ENCODE measurements at regions not wholly inside any gene's neighbourhood (a gene's known extent, or its start where the extent isn't known, plus 50 kb on each side); places are given as distances from the start of the nearest gene placed in this dataset.
"Not testable (repeated sequence)": the region's sequence is repeated elsewhere in the genome, so short reads cannot be mapped to it uniquely, and the experiment has no call there.

DNA sequence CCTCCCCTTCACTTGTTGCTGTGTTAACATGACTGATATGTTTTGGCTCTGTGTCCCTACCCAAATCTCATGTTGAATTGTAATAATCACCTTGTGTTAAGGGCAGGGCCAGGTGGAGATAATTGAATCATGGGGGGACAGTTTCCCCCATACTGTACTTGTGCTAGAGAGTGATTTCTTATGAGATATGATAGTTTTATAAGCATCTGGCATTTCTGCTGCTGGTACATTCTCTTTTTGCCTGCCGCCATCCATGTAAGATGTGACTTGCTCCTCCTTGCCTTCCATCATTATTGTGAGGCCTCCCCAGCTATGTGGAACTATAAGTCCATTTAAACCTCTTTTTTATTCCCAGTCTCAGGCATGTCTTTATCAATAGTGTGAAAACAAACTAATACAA, 185.0 kb downstream of the TBX18 start:
- no peak for DNase-seq

DNA sequence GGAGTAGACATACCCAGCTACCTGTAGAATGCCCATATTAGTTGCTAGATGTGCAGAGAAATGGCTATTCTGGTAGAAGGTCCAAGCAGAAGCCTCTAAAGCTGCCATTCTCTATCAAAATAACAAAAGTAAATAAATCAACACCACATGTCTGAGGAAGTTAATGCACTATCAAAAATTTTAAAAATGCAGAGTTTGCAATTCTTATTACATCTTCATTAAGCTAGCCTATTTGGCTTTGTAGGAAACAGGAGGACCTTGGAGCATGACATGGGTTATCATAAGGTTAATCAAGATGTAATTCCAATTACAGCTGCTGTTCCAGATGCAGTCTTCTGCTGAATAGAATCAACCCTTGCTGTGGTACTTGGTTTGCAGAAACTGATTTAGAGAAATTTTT, 188.4 kb downstream of the TBX18 start:
- DNase-seq = no peak

DNA sequence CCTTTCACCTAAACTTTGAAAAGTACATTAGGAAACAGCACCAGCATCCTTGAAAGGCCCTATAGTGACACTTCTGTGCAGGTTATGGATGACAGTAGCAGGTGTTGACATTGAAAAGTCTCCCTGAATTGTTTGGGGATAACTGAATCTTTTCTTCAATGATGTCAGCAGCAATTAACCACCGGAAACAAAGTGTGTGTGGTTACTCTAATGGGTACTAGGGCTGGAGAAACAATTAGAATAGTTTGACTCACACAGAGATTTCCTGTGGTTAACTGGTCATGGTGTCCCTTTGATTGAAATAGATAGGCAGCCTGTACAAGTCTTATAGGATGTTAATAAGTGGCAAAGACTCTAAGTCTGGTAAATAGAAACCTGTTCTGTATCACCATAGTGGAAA, 189.1 kb downstream of the TBX18 start:
- DNase-seq = no peak

DNA sequence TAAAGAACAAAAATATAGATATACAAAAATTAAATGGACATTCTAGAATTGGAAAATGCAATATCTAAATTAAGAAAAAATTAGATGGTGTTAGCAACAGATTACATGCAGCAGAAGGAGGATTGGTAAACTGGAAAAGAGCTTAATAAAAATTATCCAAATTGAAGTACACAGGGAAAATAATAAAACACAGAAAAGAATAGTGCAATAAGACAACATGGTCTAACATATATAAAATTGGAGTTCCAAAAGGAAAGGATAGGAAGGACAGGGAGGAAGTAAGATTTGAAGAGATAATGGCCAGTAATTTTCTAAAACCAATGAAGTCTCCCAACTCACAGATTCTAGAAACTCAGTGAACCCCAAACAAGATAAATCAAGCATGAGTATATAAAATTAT, 194.5 kb downstream of the TBX18 start:
- no peak for DNase-seq

DNA sequence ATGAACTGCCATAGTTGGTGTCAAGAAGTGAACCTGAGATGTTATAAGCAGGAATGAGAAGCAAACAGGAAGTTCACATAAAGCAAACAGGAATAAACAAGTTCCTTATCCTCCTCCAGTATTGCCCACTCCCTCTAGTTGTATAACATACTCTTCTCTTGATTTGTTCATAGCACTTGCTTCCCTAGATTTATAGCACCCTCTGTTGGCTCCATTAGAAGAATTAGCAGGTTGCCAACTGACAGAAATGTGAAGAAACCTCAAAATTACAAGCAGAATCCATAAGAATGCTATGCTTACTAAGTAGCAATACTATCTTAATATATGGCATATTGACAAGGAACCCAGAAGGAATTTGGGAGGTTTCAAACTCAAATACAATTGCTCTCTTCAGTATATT, 195.4 kb downstream of the TBX18 start:
- no peak for DNase-seq

DNA sequence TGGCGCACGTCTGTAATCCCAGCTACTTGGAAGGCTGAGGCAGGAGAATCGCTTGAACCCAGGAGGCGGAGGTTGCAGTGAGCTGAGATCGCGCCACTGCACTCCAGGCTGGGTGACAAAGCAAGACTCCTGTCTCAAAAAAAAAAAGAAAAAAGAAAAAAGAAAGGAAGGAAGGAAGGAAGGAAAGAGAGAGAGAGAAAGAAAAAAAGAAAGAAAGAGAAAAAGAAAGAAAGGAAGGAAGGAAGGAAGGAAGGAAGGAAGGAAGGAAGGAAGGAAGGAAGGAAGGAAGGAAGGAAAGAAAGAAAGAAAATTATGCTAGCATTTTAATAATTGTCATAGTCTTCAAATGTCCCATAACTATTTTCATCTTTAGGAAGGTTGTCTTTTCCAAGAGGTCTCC, 198.7 kb downstream of the TBX18 start:
- DNase-seq = not testable (repeated sequence)

DNA sequence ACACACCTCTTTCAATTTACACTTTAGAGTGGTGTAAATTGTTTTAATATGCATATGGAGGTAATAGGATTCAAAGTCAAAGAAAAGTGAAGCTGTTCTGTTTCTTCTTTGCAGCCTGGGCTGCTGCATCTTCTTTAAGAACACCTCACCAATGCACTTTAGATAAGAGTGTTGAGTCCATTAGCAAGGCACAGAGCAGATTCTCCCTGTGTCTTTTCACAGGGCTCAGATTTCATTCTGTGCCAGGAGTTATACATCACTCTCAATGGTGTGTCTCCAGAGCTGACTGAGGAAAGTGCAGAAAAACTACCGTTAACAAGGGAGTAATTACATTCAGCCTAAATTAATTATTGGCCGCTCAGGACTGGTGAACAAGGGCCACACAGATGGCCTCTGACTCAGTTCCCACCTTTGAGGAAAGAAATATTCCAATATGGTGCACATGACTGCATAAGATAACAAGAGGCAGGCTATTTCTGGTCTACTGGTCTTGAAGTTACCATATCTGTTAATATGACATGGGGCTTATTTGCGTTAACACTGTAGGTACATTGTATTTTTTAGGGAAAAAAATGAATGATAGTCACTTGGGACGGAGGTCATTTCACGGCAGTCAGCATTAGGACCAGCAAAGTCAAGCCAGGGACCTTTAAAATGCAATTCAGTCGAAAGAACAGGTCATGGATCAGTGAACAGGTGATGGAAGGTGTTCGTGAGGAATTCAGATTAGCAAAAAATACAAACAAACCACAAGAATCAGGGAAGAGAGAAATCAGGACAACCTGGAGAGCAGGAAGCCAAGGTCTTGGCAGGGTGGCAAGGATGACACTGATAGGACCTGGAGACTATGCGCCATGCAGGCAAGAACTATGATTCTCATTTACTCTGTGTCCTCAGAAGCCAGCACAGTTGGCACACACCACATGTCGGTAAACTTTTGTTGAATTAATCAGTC, 203.7 kb downstream of the TBX18 start:
- no peak for DNase-seq

DNA sequence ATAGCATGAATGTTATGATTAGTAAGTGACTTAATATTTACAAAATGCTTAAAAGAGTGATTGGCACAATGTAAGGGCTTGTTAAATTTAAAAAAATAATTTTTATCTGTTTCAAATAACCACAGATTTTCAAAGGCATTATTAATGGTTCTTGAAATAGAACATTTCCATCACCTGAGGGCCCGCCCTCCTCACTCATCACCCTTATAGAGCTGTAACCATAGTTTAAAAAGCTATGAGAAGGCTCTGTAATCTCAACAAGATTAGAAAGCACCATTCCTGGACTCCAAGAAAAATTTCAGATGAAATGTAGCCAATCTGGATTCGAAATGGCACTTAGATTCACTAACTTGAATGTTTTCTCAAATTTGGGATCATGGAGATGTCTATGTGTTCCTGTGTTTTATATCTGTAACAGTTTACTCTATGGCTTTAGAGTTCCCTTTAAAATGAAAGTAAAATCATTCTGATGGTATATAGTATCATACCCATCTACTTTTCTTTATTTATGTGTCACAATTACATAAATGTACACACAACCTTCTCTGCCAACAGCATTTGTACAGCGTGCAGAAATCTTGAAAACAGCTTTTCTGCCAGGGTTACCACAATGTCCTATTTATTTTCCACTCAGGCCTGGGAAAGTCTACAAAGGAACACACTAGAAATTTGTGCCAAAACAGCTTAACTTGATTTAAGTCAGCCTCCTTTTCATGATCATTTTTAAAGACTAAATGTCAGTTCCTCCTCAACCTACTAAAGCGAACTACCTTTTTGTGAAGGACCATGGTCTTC, 207.7 kb downstream of the TBX18 start:
- DNase-seq = no peak

DNA sequence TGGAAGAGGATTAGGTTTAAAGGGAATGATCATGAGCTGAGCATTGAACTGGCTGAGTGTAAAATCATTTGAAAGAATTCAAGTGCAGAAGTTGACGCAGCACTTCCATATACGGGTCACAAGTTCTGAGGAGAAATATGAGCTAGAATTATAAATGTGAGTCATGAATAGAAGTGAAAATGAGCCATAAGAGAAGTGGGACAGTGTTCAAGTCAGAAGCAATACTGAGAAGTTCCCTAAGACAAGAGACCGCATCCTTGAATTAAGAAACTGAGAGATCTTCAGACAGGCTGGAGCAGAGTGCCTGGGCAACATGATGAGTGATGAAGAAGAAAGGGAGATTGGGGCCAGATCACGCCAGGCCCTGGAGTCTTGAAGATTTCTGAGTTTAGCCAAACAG, 209.7 kb downstream of the TBX18 start:
- DNase-seq = no peak

DNA sequence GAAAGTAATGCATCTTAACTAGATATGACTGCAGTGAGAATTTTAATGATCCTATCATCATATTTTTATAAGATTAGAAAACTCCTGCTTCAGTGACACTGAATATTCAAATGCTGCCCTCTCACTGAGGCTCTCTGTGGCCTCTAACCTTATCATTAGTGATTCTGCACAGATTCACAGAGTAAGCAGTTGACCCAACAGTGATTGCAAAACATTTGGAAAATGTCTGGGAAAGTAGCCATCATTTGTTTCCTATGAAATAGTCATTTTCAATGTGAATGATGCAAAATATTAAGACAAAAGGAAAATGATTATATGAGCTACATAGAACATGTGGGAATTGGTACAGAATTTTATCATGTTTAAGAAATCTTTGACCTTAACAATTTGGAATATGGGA, 210.3 kb downstream of the TBX18 start:
- no peak for DNase-seq

DNA sequence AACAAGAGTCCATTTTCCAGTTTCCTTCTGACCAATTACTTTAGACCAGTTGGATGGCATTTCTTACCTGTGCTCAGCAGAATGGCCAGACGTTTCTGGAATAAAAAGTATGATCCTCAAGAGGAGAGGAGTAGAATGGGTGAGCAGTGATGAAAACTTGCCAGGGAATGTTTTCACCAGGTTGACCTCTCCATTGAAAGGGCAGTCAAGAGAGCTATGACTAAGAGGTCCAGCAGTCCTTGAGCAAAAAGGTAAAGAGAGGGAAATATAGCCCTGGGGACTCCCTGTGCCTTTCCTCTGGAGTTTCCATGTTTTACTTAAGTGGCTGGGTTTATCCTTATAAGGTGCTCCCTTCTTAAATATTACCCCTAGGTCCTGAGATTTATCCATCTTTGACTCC, 210.9 kb downstream of the TBX18 start:
- no peak for DNase-seq

DNA sequence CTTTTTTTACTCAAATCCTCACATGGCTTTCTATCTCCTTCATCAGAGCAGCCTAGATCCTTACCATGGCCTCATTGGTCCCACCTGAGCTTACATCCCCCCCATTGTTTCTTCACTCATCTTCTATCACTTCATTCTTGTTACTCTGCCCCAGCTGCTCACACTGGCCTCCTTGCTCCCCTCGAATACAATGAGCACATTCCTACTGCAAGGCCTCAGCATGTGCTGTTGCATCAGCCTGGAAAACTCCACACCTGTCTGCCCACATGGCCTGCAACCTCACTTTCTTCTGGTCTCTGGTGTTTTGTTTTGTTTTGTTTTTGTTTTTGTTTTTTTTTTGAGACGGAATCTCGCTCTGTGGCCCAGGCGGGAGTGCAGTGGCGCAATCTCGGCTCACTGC, 212.6 kb downstream of the TBX18 start:
- DNase-seq = no peak

DNA sequence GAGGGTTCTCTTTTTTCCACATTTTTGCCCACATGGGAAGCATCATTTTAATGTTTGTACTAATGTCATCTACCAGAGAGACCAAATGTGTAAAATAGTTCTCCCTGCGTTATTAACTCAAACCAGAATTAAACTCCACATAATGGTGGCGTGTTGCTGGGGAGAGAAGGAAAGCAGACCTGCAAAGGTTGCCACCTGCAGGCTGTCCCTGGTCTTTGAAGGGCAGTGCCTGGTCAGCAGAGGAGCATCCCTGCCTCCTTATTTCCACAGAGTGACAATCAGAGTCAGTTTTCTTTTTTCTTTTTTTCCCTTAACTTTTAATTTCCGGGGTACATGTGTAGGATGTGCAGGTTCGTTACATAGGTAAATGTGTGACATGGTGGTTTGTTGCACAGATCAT, 214.5 kb downstream of the TBX18 start:
- no peak for DNase-seq

DNA sequence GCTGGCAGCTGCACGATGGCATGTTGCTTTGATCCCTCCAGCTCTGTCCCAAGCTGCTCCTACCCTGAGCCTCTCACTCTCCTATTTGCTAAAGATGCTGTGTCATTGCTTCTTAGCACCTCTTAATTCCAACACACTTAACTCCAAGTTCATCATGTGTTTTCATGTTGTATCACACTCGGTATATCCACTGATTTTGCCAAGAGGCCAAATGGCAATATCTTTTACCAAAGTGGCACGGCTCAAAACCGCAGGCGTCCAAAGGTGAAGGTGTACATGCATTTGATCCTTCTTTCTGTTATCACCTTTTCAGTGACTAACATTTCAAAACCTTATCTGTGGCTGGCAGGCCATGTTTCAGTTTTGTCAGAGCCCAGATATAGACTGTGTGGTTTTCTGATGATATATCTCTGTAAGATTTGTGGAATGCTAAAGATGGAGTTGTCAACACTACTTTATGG, 217.0 kb downstream of the TBX18 start:
- DNase-seq = no peak

DNA sequence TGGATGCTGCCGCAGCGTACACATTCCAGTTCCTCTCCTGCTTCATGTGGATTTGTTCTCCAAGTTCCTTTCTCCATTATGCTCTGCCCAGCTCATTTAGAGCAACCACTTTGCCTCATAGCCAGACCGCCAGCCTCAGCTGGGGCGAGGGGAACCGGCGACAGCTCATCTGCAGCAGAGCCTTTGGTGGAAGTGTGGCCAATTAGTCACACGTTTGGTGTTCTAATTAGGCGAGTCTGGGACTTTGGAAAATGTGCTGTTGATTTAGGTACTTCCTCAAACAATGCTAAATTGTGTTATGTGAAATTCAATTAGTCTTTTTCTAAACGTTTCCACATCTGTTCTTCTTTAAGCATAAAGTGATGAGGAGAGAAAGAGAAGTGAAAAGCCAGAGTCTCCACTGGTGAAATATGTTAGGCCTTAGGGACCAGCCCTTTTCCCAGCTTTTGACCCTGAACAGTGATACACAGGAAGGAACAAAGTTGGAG, 217.9 kb downstream of the TBX18 start:
- no peak for DNase-seq

DNA sequence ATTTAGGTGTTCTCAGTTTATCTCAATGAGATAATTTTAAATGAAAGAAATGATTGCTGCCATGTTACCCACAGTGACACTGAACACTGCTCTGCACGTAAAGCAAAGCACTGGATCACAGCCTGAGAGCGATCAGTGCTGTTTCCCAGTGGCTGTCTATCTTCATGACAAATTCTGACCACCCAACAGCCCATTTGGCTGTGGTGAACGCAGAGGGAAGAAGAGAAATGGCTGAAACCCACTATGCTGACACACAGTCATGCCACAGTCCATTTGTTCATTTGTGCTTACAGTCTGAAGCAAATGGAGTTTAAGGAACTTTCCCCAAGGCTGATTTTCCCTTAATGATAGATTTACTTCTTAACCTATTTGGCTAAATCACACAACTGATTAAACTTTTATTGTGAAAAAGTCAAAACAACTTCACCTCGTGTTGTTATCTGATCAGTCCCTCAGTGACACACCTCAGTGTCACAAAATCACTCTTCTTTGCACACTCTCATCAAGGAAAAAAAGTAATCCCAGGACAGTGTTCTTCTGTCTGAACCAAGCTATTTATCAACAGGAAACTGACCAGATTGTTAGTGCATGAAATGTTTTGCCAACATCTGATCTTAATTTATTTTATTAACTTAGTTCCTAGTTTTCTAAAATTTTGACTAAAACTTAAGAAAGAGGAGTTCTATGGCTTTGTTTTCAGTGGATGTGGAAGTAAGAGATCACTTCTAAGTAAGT, 225.1 kb downstream of the TBX18 start:
- DNase-seq = no peak

DNA sequence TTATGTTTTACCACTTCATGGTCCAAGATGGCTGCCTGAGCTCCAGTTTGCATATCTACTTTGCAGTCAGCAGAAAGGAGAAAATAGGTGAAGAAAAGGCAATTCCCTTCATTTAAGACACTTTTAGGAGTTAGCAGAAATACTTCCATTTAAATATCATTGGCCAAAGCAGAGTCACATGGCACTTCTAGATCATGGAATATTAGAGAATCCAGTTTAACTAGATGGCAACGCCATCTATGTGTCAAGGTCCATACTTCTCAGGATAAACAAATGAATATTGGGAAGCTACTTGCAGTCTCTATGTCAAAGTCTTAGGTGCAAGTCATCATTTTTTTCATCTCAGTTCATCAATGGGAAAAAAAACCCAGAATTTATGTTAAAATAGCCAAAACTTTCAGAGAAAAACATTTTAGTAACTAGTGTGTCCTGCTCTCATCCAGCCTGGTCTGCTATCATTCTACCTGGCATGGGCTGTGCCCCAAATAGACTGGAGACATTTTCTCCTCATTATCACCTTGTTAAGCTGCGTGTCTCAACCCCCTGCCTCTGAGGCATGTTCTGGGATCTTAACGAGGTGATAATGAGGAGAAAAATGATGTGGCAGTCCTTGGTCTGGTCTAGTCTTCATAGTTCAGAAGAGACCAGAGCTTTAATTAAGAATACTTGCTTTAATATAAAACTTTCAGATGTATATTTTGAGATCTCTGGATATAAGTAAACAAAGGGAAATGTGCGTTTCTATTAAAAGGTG, 227.3 kb downstream of the TBX18 start:
- DNase-seq = no peak

DNA sequence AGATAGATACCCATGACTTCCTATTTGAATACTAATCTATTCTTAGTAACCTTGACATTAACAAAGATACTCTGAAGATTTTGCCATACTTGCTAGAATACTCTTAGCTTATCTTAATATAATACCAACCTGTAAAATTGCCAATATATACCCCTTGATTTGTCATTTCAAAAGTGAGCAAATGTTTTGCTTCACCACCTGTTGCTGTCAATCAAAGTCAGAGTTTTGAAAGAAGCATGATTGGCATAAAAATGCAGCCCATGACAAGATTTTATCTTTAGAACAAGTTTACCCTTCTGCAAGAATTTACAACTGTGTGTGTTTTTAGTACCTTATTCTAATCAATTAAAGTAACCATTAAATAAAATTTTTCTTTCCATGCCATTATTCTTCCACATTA, 236.2 kb downstream of the TBX18 start:
- no peak for DNase-seq

DNA sequence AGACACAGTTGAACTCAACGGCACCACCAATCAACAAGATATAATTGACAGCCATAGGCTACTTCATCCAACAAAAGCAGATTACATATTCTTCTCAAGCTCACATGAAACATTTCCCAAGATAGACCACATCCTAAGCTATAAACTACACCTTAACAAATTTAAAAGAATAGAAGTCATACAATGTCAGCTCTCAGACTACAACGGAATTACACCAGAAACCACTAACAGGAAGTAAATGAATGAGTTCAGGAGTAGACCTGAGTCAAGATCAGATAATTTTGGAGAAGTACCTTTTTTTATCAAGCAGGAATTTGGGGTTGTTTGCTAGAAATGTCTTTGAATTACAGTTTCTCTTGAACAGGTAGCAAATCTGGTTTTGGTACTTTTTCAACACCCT, 237.8 kb downstream of the TBX18 start:
- DNase-seq = no peak

DNA sequence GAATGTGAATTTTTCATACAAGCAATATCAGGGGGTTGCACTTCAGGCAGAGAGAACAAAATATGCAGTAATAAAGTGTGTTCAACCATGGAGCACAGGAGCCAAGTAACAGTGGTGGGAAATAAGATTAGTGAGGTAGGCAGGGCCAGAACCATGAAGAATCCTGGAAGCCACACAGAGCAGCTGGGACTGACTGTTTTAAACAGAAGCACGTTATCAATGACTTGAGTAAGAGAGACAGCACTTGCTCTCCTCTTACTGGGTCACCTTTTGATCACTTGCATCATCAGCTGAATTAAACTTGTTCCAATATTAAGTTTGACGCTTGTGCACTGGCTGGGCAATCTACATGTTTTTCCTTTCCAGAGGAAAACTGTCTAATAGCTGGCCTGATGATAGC, 238.5 kb downstream of the TBX18 start:
- no peak for DNase-seq

DNA sequence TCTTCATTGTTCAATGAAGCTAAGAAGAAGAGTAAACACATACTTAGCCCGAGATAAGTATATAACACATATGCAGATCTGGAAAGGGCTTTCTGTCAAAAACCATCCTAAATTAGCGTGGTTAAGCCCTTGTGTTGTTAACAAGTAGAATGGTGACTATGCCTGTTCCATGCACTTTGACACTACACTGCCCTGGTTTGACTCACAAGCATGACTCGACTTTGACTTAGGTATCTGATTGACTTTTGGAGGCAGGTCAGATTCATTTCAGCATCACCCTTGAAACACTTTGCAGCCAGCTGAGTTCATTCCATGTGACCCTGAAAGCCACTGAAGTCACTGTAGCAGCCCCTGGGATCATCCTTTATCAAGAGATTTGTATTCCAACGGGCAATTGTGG, 239.8 kb downstream of the TBX18 start:
- DNase-seq = no peak

DNA sequence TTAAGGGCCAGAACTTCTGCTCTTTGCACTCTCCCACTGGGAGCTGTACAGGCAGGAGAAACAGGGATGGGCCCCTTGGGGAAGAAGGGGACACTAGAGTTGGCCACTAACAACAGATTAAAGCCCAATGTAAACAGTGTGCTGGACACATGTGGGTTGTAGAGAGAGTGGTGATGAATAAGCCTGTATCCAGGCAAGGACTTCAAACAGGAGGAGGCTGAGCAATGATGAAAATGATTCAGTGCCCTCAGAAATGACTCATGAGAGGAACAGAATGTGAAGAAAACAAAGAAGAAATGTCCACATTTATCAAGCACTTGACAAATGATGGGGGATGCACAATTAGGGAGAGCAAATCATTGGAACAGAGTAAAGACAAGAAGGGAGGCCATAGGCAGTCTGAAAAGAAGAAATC, 242.3 kb downstream of the TBX18 start:
- DNase-seq = no peak
